ENCODE measurements at regions not wholly inside any gene's neighbourhood (a gene's known extent, or its start where the extent isn't known, plus 50 kb on each side); places are given as distances from the start of the nearest gene placed in this dataset.

DNA sequence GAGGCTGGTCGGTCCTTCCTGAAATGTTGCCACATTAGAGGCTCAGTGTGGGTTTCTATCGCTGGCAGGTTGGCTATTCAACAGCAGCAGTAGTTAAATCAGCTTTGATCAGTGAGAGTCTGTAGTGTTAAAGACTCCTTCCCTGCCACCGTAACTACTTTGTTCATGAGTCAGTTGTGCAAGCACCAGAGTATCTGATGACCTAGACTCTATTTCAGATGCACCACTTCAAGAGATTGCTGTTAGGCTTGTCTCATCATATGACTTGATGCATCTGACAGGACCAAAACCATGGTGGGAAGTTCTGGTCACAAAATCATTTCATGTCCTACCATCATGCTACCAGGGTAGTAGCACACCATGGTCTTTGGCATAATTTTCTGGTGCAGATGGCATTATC, 482.7 kb upstream of the MPDZ start:
- no TSS peak for BruUV-seq (replicated peaks)

DNA sequence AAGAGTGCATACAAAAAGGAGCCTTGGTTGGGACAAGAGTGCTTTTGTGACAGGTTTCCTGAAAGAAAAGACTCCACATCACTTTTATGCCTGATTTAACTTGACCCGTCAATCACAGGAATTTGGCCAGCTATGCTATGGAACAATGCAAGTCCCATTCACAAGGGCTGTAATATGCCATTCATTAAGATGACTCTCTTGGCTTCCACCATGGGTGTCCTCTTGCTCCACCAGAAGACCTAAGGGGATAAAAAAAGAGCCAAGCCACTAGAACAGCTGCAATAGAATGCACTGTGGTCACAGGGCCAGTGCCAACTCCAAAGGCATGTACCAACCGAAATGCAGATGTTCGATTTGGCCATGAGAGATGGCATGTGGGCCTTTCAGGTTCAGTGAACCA, 480.1 kb upstream of the MPDZ start:
- H3K9me1 ChIP-seq (ENCODE audit: control insufficient read depth, insufficient read depth, low read length) = no peaks in the 10 kb centered on the region
- H3K9ac ChIP-seq (ENCODE audit: insufficient read depth in 1 of 2, low read depth in 2 of 2, low read length in 2 of 2) = no peak overlapping the region
- no peaks in the 10 kb centered on the region for H4K20me1 ChIP-seq (replicated peaks; ENCODE audit: control insufficient read depth, insufficient read depth, low read length)
- TF ChIP-seq RBBP5 (IDR thresholded peaks at IDR 0.05; ENCODE audit: borderline replicate concordance, insufficient read depth, low read length, poor library complexity, severe bottlenecking) (no peak), POLR2A (conservative IDR thresholded peaks at IDR 0.05) (no peak), ERF (CRISPR knock-in tag; IDR thresholded peaks at IDR 0.05) (no peak), HOMEZ (CRISPR knock-in tag; IDR thresholded peaks at IDR 0.05) (no peak), ZNF41 (CRISPR knock-in tag; conservative IDR thresholded peaks at IDR 0.05) (no peak), SRSF7 (optimal IDR thresholded peaks at IDR 0.05; ENCODE audit: low read depth, low read length) (no peak), RBM34 (IDR thresholded peaks at IDR 0.05; ENCODE audit: borderline replicate concordance, insufficient read depth, low read length) (no peak)
- FAIRE-seq = no peak
- H3K4me3 ChIP-seq = no peak overlapping the region
- no peaks in the 10 kb centered on the region for H3K36me3 ChIP-seq (ENCODE audit: control insufficient read depth, insufficient read depth, low read length)
- intact Hi-C loops (cut with micrococcal nuclease) (no loop called here), in situ Hi-C loops (cut with MboI) (no loop called here)
- no peak overlapping the region for H3K4me2 ChIP-seq (ENCODE audit: insufficient read depth, low read length)
- H3K4me1 ChIP-seq (replicated peaks in 1 of 2; ENCODE audit: control insufficient read depth in 2 of 2, insufficient read depth in 2 of 2, low read length in 2 of 2) = no peaks in the 10 kb centered on the region
- CTCF ChIA-PET (ENCODE audit: low intra/inter-chr PET ratio) = no interaction called here
- H2AFZ ChIP-seq (ENCODE audit: low read depth, low read length) = no peak overlapping the region
- ATAC-seq = no peak
- WGBS (ENCODE audit: insufficient coverage, low coverage, missing lambda C conversion rate) = 0% methylated on average over 3 of the region's 3 CpGs
- BruUV-seq (replicated peaks) = no TSS peak
- DNase-seq (ENCODE audit: extremely low read depth in 1 of 4, low spot score in 3 of 4) = no peak
- H3K79me2 ChIP-seq (ENCODE audit: control insufficient read depth, insufficient read depth, low read length) = no peaks in the 10 kb centered on the region
- POLR2A ChIA-PET = no interaction called here
- no peaks in the 10 kb centered on the region; a peak in 1 of 5 replicates for H3K27me3 ChIP-seq (ENCODE audit: control insufficient read depth in 2 of 2, insufficient read depth in 2 of 2, low read length in 2 of 2)
- no peak overlapping the region for H3K27ac ChIP-seq (ENCODE audit: extremely low read depth, low read depth, low read length)
- no peaks in the 10 kb centered on the region for H3K9me3 ChIP-seq (replicated peaks; ENCODE audit: control insufficient read depth, insufficient read depth, low read depth, low read length)

More for the DNA sequence above, 482.7 kb upstream of the MPDZ start:
- ATAC-seq (no peak), DNase-seq (ENCODE audit: extremely low read depth in 1 of 4, low spot score in 3 of 4) (no peak), FAIRE-seq (no peak)
- Histone ChIP-seq H3K4me1 (replicated peaks in 1 of 2; ENCODE audit: control insufficient read depth in 2 of 2, insufficient read depth in 2 of 2, low read length in 2 of 2) (no peaks in the 10 kb centered on the region), H2AFZ (ENCODE audit: low read depth, low read length) (no peak overlapping the region), H3K9ac (ENCODE audit: insufficient read depth in 1 of 2, low read depth in 2 of 2, low read length in 2 of 2) (no peak overlapping the region), H3K27me3 (ENCODE audit: control insufficient read depth in 2 of 2, insufficient read depth in 2 of 2, low read length in 2 of 2) (no peaks in the 10 kb centered on the region), H3K4me3 (no peak overlapping the region), H3K9me3 (replicated peaks; ENCODE audit: control insufficient read depth, insufficient read depth, low read depth, low read length) (no peaks in the 10 kb centered on the region), H3K9me1 (ENCODE audit: control insufficient read depth, insufficient read depth, low read length) (no peaks in the 10 kb centered on the region), H3K79me2 (ENCODE audit: control insufficient read depth, insufficient read depth, low read length) (no peaks in the 10 kb centered on the region), H3K36me3 (ENCODE audit: control insufficient read depth, insufficient read depth, low read length) (no peaks in the 10 kb centered on the region), H4K20me1 (replicated peaks; ENCODE audit: control insufficient read depth, insufficient read depth, low read length) (no peaks in the 10 kb centered on the region), H3K4me2 (ENCODE audit: insufficient read depth, low read length) (no peak overlapping the region), H3K27ac (ENCODE audit: extremely low read depth, low read depth, low read length) (no peak overlapping the region)
- WGBS (ENCODE audit: insufficient coverage, low coverage, missing lambda C conversion rate) = 3% methylated on average over 3 of the region's 3 CpGs
- in situ Hi-C loops (cut with MboI) = no loop called here
- CTCF ChIA-PET (ENCODE audit: low intra/inter-chr PET ratio) = no interaction called here
- no peak for TF ChIP-seq ZNF232 (CRISPR knock-in tag; IDR thresholded peaks at IDR 0.05)
- no peak for TF ChIP-seq TCFL5 (CRISPR knock-in tag; conservative IDR thresholded peaks at IDR 0.05)
- no peak for TF ChIP-seq NFRKB (IDR thresholded peaks at IDR 0.05; ENCODE audit: low read depth)
- TF ChIP-seq ZNF75A (CRISPR knock-in tag; IDR thresholded peaks at IDR 0.05) = no peak
- intact Hi-C loops (cut with micrococcal nuclease) = loop anchor here (10.0 kb wide), 1 partner anchor 1153 kb away; the partner anchor contains the start of gene FREM1
- POLR2A ChIA-PET = no interaction called here

Data from K562 (cell line).